RWPE2 (cell line): ENCODE measurements at regions not wholly inside any gene's neighbourhood (a gene's known extent, or its start where the extent isn't known, plus 50 kb on each side); places are given as distances from the start of the nearest gene placed in this dataset.

Experiments
- ATAC-seq: fragments of 200-7000 bp; cut with Tn5 transposase; 3 replicates; pipeline ENCODE4 v1.9.1; 2021; ENCODE audit warnings: low read depth
- DNase-seq: peaks from one replicate; pipeline ENCODE4 v3.0.0-alpha.2; 2020; ENCODE audit warnings: low spot score
- H3K27ac ChIP-seq: fragments of 450-650 bp; 2 replicates; pipeline ENCODE4 v1.5.1; 2017; ENCODE audit warnings: mild to moderate bottlenecking; ENCODE audit not compliant: poor library complexity, severe bottlenecking
- H3K27me3 ChIP-seq: fragments of 250-450 bp; sonication (Bioruptor Pico); 2 replicates; pipeline ENCODE4 v1.5.1; 2021; ENCODE audit warnings: mild to moderate bottlenecking, moderate library complexity; ENCODE audit not compliant: insufficient read depth, poor library complexity, severe bottlenecking
- H3K36me3 ChIP-seq: fragments of 250-450 bp; sonication (Bioruptor Pico); 2 replicates; pipeline ENCODE4 v1.5.1; 2020; ENCODE audit warnings: low read depth, mild to moderate bottlenecking, moderate library complexity
- H3K4me1 ChIP-seq: fragments of 250-450 bp; sonication (Bioruptor Pico); 2 replicates; pipeline ENCODE4 v1.5.1; 2021; ENCODE audit warnings: mild to moderate bottlenecking, moderate library complexity; ENCODE audit not compliant: insufficient read depth, poor library complexity, severe bottlenecking
- H3K4me3 ChIP-seq: fragments of 250-450 bp; sonication (Bioruptor Pico); 2 replicates; pipeline ENCODE4 v1.5.1; 2021; ENCODE audit warnings: mild to moderate bottlenecking, moderate library complexity; ENCODE audit not compliant: severe bottlenecking
- H3K9me3 ChIP-seq: fragments of 250-450 bp; sonication (Bioruptor Pico); 2 replicates; pipeline ENCODE4 v1.5.1; 2021; ENCODE audit warnings: mild to moderate bottlenecking, moderate library complexity; ENCODE audit not compliant: severe bottlenecking
- TF ChIP-seq, protein P1 (sequence below): fragments of 450-650 bp; IDR thresholded peaks from one replicate; pipeline ENCODE4 v1.5.1; 2017; ENCODE audit warnings: mild to moderate bottlenecking, moderate library complexity; ENCODE audit not compliant: poor library complexity, severe bottlenecking

DNA sequence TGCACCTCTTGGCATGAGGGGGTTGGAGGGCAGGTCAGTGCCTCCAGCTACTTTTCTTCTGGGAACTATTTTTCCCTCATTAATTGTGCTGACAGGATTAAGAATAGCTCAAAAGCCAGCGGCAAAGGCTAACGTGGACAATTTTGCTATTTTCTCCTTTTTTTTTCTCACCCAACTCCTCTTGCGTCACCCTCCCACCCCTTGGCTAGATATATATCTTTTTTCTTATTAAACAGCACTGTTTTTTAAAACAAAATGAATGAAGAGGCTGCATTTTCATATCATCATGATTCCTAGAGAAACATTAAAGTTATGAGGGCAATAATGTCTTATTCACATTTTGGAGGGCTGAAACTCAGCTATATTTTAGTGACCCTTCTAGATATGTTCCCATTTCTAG, 251.8 kb upstream of the NFE2L3 start:
- Histone ChIP-seq H3K4me1 (no peaks in the 10 kb centered on the region), H3K4me3 (no peak overlapping the region), H3K27me3 (no peaks in the 10 kb centered on the region), H3K27ac (no peak overlapping the region), H3K36me3 (no peaks in the 10 kb centered on the region), H3K9me3 (no peaks in the 10 kb centered on the region)
- TF ChIP-seq, protein P1, sequence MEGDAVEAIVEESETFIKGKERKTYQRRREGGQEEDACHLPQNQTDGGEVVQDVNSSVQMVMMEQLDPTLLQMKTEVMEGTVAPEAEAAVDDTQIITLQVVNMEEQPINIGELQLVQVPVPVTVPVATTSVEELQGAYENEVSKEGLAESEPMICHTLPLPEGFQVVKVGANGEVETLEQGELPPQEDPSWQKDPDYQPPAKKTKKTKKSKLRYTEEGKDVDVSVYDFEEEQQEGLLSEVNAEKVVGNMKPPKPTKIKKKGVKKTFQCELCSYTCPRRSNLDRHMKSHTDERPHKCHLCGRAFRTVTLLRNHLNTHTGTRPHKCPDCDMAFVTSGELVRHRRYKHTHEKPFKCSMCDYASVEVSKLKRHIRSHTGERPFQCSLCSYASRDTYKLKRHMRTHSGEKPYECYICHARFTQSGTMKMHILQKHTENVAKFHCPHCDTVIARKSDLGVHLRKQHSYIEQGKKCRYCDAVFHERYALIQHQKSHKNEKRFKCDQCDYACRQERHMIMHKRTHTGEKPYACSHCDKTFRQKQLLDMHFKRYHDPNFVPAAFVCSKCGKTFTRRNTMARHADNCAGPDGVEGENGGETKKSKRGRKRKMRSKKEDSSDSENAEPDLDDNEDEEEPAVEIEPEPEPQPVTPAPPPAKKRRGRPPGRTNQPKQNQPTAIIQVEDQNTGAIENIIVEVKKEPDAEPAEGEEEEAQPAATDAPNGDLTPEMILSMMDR, result no peak
- no peak for DNase-seq
- ATAC-seq, result no peak

DNA sequence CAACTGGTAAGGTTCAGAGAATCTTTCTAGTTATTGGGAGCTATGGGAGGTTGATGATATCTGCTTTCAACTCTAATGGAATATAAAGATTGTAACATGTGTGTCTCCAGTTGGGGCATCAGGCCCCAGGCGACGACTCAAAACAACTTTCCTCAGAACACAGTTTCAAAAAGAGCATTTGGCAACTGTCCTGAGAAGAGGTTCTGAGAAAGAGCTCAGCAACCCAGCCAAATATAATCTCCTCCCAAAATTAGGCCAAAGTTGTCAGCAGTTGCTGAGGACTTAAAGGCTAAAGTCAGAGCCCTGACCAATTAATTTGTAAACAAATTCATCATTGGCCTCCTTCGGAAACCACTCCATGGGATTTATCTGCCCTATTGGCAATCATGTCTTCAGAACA, 251.1 kb upstream of the NFE2L3 start:
- Histone ChIP-seq H3K36me3 (no peaks in the 10 kb centered on the region), H3K4me1 (no peaks in the 10 kb centered on the region), H3K27me3 (no peaks in the 10 kb centered on the region), H3K9me3 (no peaks in the 10 kb centered on the region), H3K27ac (no peak overlapping the region), H3K4me3 (no peak overlapping the region)
- DNase-seq (no peak), ATAC-seq (no peak)
- TF ChIP-seq, protein P1, result no peak

DNA sequence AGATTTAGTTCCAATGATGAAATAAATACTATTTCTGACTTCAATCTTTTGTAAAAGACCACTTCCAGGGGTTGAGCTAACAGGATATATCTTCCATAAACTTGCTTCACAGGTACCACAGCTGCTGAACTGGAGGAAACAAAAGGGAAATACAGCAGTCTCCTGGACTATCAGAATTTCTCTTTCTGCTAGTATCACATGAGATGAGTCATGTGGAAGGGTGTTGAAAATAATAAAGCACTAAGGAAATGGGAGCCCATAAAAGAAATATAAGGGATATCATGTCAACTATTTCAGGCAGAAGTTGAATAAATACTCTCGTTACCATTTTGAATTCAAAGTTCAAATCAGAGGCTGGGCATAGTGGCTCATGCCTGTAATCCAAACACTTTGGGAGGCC, 250.3 kb upstream of the NFE2L3 start:
- Histone ChIP-seq H3K27me3 (no peaks in the 10 kb centered on the region), H3K27ac (no peak overlapping the region), H3K4me1 (no peaks in the 10 kb centered on the region), H3K4me3 (no peak overlapping the region), H3K9me3 (no peaks in the 10 kb centered on the region), H3K36me3 (no peaks in the 10 kb centered on the region)
- TF ChIP-seq, protein P1, result no peak
- DNase-seq, result no peak
- no peak for ATAC-seq

DNA sequence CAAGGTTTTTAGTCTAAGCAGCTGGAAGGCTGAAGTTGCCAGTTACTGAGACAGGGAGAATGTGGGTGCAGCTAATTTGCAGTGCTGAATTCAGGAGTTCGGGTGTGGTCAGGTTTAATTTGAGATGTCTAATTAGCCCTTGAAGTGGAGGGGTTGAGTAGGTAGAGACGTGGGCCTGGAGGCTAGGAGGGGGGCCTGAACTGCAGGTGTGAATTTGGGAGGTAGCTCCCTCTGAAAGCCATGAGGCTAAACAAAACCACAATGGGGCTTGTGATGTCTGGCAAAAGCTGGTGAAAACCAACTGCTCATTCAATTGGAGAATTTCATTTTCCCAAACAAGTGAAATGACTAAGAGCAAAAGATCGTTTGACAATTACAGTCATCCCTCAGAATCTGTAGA, 246.0 kb upstream of the NFE2L3 start:
- Histone ChIP-seq H3K27ac (no peak overlapping the region), H3K9me3 (no peaks in the 10 kb centered on the region), H3K36me3 (no peaks in the 10 kb centered on the region), H3K4me1 (no peaks in the 10 kb centered on the region), H3K27me3 (no peaks in the 10 kb centered on the region), H3K4me3 (no peak overlapping the region)
- no peak for ATAC-seq
- no peak for DNase-seq
- TF ChIP-seq, protein P1, result no peak

DNA sequence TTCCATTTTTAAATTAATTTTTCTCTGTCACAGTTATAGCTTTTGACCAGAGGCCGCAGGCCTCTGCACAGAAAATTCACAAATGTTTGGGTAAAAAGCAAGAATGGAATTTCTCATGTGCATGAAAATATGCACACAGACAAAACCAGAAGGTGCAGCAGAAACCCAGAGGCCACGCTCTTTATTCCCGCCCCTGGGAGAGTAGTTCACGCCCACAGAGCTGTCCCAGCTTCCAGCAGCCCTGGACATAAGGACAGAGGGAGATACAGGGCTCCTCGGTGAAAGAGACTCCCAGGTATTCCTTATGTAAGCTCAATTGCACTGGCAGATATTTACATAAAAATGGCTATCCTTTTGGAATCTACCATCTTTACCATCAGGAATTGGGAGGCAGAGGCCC, 245.2 kb upstream of the NFE2L3 start:
- Histone ChIP-seq H3K27ac (no peak overlapping the region), H3K36me3 (no peaks in the 10 kb centered on the region), H3K9me3 (no peaks in the 10 kb centered on the region), H3K4me1 (no peaks in the 10 kb centered on the region), H3K4me3 (no peak overlapping the region), H3K27me3 (no peaks in the 10 kb centered on the region)
- no peak for ATAC-seq
- no peak for DNase-seq
- TF ChIP-seq, protein P1, result no peak
